ENCODE measurements at regions not wholly inside any gene's neighbourhood (a gene's known extent, or its start where the extent isn't known, plus 50 kb on each side); places are given as distances from the start of the nearest gene placed in this dataset.

DNA sequence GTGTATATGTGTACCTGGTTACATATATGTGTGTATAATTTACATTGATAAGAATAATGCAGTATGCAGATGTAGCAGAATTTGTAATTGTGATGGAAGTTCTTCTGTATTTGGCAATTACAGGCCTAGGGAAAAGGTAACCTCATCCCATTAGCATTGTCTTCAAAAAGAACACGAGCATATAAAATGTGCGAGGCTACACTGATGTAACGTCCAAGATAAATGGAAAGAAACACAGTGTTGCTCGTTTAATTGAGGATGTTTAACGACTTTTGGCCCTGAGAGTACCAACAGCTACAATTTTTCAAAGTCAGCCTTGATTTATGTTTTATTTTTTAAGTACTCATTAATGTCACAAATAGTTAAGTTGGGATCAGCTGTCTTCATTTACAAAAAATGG, 703.5 kb upstream of the RBFOX1 start:
- no peak for TF ChIP-seq FOXA1 (IDR thresholded peaks at IDR 0.05)
- TF ChIP-seq ELF4 (IDR thresholded peaks at IDR 0.05), result no peak
- TF ChIP-seq LEF1 (IDR thresholded peaks at IDR 0.05; ENCODE audit: borderline replicate concordance), result no peak
- TF ChIP-seq, protein P1, sequence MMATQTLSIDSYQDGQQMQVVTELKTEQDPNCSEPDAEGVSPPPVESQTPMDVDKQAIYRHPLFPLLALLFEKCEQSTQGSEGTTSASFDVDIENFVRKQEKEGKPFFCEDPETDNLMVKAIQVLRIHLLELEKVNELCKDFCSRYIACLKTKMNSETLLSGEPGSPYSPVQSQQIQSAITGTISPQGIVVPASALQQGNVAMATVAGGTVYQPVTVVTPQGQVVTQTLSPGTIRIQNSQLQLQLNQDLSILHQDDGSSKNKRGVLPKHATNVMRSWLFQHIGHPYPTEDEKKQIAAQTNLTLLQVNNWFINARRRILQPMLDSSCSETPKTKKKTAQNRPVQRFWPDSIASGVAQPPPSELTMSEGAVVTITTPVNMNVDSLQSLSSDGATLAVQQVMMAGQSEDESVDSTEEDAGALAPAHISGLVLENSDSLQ (IDR thresholded peaks at IDR 0.05), result no peak
- TF ChIP-seq SP1 (IDR thresholded peaks at IDR 0.05), result no peak
- TF ChIP-seq CTBP1 (IDR thresholded peaks at IDR 0.05; ENCODE audit: borderline replicate concordance), result no peak
- TF ChIP-seq L3MBTL2 (conservative IDR thresholded peaks at IDR 0.05), result no peak
- no peak for TF ChIP-seq TARDBP (IDR thresholded peaks at IDR 0.05)
- no peak for TF ChIP-seq HDGF (IDR thresholded peaks at IDR 0.05; ENCODE audit: borderline replicate concordance)
- TF ChIP-seq ZNF384 (IDR thresholded peaks at IDR 0.05), result no peak
- TF ChIP-seq ARNT (IDR thresholded peaks at IDR 0.05), result no peak
- no peak for TF ChIP-seq FOXM1 (IDR thresholded peaks at IDR 0.05; ENCODE audit: borderline replicate concordance)
- TF ChIP-seq NFRKB (IDR thresholded peaks at IDR 0.05), result no peak
- no peak for TF ChIP-seq BHLHE40 (IDR thresholded peaks at IDR 0.05; ENCODE audit: borderline replicate concordance)
- DNase-seq (ENCODE audit: extremely low spot score), result no peak
- ChIA-PET CTCF (no interaction called here), POLR2A (no interaction called here)

DNA sequence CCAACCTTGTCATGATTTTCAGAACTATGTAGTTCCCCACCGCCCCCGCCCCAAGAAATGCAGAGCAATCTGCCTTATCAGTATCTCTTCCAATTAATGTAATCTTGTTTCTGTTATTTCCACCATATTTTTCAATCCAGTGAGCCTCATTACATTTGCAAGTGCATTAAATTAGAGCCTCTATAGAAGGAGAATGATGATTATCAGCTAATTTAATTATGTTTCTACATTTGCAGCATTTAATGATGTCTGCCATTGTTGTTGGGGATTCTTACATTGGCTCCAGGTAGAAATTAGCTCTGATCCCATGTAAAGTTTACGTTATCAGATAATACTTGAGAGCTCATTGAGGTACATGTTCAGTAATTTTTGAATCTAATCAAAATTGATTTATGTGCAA, 707.0 kb upstream of the RBFOX1 start:
- ChIA-PET POLR2A (no interaction called here), CTCF (no interaction called here)
- TF ChIP-seq BHLHE40 (IDR thresholded peaks at IDR 0.05; ENCODE audit: borderline replicate concordance) (no peak), L3MBTL2 (conservative IDR thresholded peaks at IDR 0.05) (no peak), HDGF (IDR thresholded peaks at IDR 0.05; ENCODE audit: borderline replicate concordance) (no peak), SUZ12 (IDR thresholded peaks at IDR 0.05) (no peak), ARNT (IDR thresholded peaks at IDR 0.05) (no peak)
- TF ChIP-seq, protein P1 (IDR thresholded peaks at IDR 0.05), result no peak
- DNase-seq (ENCODE audit: extremely low spot score), result no peak

DNA sequence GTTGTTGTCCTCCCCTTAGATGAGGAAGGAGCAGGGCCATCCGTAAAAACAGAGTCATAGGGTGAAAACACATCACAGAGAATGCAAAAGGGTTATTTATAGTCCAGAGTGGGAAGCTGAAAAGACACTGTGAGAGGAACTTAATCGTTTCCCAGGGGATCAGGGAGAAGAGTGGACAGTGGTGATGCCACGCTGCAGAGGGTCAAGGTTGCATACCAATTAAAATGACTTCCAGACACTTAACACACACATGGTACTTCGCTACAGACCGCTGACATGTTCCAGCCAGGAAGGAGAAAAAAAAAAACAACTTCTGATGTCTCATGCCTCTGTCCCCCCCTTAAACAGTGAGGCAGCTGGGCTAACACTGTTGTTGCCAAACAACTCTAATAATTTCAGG, 713.8 kb upstream of the RBFOX1 start:
- DNase-seq (ENCODE audit: extremely low spot score), result no peak
- CTCF ChIA-PET, result no interaction called here
- TF ChIP-seq ELF4 (IDR thresholded peaks at IDR 0.05), result no peak
- no peak for TF ChIP-seq NFRKB (IDR thresholded peaks at IDR 0.05)
- TF ChIP-seq FOXM1 (IDR thresholded peaks at IDR 0.05; ENCODE audit: borderline replicate concordance), result no peak
- no peak for TF ChIP-seq SUZ12 (IDR thresholded peaks at IDR 0.05)
- TF ChIP-seq ZNF384 (IDR thresholded peaks at IDR 0.05), result no peak
- TF ChIP-seq L3MBTL2 (conservative IDR thresholded peaks at IDR 0.05), result no peak
- POLR2A ChIA-PET, result no interaction called here

DNA sequence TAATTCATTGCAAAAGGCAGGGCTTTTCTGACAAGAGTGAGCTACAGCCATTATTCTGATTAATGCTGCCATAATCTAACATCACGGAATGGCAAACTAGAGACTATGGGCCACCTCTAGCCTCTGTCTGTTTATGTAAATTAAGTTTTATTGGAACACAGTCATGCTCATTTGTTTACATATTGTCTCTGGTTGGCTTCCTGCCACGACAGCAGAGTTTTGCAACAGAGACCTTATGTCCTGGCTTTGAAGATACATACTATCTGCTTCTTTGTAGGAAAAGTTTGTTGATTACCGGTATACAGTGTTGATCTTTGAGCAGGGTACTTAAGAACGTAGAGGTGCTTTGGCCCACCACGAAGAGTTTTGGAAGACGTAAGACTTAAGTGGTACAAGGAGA, 715.9 kb upstream of the RBFOX1 start:
- TF ChIP-seq SP1 (IDR thresholded peaks at IDR 0.05), result no peak
- no peak for TF ChIP-seq L3MBTL2 (conservative IDR thresholded peaks at IDR 0.05)
- no peak for TF ChIP-seq HDGF (IDR thresholded peaks at IDR 0.05; ENCODE audit: borderline replicate concordance)
- TF ChIP-seq LEF1 (IDR thresholded peaks at IDR 0.05; ENCODE audit: borderline replicate concordance), result no peak
- DNase-seq (ENCODE audit: extremely low spot score), result no peak
- ChIA-PET CTCF (no interaction called here), POLR2A (no interaction called here)

DNA sequence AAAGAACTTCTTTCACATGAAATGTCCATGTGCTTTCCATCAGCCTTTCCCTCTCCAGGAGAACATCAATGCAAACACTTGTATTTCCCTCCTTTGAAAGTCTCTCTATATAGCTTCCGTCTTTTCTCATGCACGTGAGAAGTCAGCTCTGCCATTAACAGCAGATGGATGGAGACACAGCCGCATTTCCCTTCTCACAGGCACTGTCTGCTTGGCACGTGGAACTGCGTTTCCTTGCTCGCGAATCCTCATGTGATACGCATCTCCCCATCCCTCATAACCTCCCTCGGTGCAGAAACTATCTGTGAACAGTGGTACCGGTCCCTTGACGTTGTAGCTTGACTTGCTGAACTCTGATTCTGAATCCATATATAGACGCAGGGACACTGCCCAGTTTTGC, 717.0 kb upstream of the RBFOX1 start:
- CTCF ChIA-PET, result no interaction called here
- DNase-seq (ENCODE audit: extremely low spot score), result no peak
- POLR2A ChIA-PET, result no interaction called here
- TF ChIP-seq SUZ12 (IDR thresholded peaks at IDR 0.05), result no peak

DNA sequence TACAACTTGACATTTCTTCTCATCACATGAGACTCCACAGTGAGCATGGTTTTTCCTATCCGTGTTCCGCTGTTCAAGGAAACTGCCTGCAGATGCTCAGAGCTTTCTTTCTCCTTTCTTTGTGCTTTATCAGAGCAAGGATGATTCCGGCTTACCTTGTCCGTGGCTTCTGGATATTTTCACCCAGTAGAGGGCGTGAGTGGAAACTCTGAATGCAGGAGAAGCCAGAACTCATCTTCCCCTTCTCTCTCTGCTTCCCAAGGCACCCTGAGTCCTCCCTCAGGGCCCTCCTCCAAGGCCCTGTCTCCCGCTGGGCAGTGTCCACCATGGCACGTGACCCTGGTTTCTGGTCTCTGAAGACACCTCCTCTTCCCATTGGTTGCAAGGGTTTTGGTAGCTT, 721.1 kb upstream of the RBFOX1 start:
- CTCF ChIA-PET, result no interaction called here
- no peak for DNase-seq (ENCODE audit: extremely low spot score)
- TF ChIP-seq ARNT (IDR thresholded peaks at IDR 0.05) (no peak), HDGF (IDR thresholded peaks at IDR 0.05; ENCODE audit: borderline replicate concordance) (no peak), BHLHE40 (IDR thresholded peaks at IDR 0.05; ENCODE audit: borderline replicate concordance) (no peak), ELF4 (IDR thresholded peaks at IDR 0.05) (no peak), LEF1 (IDR thresholded peaks at IDR 0.05; ENCODE audit: borderline replicate concordance) (no peak), L3MBTL2 (conservative IDR thresholded peaks at IDR 0.05) (no peak), NFRKB (IDR thresholded peaks at IDR 0.05) (no peak), FOXK2 (IDR thresholded peaks at IDR 0.05) (no peak), SP1 (IDR thresholded peaks at IDR 0.05) (no peak), CTBP1 (IDR thresholded peaks at IDR 0.05; ENCODE audit: borderline replicate concordance) (no peak)
- TF ChIP-seq, protein P1 (IDR thresholded peaks at IDR 0.05), result no peak
- POLR2A ChIA-PET, result no interaction called here

DNA sequence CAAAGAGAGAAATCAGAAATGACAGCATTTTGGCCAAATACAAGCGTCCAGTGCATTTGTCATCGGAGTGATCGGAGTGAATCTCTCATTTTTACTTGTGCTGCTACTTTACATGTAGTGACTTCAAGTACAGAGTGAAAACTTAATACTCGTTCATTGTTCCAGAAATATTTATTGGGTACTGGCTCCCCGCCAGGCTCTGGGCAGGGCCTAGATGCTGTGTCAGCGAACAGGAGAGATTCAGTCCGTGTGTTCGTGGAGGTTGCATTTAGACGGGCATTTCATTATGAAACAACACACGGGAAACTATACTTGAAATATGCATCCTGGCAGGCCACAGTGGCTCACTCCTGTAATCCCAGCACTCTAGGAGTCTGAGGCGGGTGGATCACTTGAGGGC, 727.2 kb upstream of the RBFOX1 start:
- no peak for DNase-seq (ENCODE audit: extremely low spot score)
- ChIA-PET CTCF (no interaction called here), POLR2A (no interaction called here)
- TF ChIP-seq FOXA1 (IDR thresholded peaks at IDR 0.05) (no peak), L3MBTL2 (conservative IDR thresholded peaks at IDR 0.05) (no peak), SUZ12 (IDR thresholded peaks at IDR 0.05) (no peak), CTBP1 (IDR thresholded peaks at IDR 0.05; ENCODE audit: borderline replicate concordance) (no peak), BHLHE40 (IDR thresholded peaks at IDR 0.05; ENCODE audit: borderline replicate concordance) (no peak), NFRKB (IDR thresholded peaks at IDR 0.05) (no peak), ZNF384 (IDR thresholded peaks at IDR 0.05) (no peak), HDGF (IDR thresholded peaks at IDR 0.05; ENCODE audit: borderline replicate concordance) (no peak), ELF4 (IDR thresholded peaks at IDR 0.05) (no peak), FOXK2 (IDR thresholded peaks at IDR 0.05) (no peak), FOXM1 (IDR thresholded peaks at IDR 0.05; ENCODE audit: borderline replicate concordance) (no peak), ARNT (IDR thresholded peaks at IDR 0.05) (no peak), LEF1 (IDR thresholded peaks at IDR 0.05; ENCODE audit: borderline replicate concordance) (no peak), SP1 (IDR thresholded peaks at IDR 0.05) (no peak)
- TF ChIP-seq, protein P1 (IDR thresholded peaks at IDR 0.05), result no peak
